Right ventricle myocardium superior (tissue), 1 donor: ENCODE measurements at regions not wholly inside any gene's neighbourhood (a gene's known extent, or its start where the extent isn't known, plus 50 kb on each side); places are given as distances from the start of the nearest gene placed in this dataset.
A peak's percentile ranks its signal among the peaks of the same experiment; 100 is the strongest.

Experiments used
- ATAC-seq: fragments of 200-7000 bp; cut with Tn5 transposase; one replicate; pipeline ENCODE4 v1.9.1; 2020; ENCODE audit warnings: mild to moderate bottlenecking; ENCODE audit not compliant: poor library complexity
- DNase-seq: peaks from one replicate; pipeline ENCODE4 v3.0.0-alpha.2; 2020
- intact Hi-C: fragments of 100-400 bp; cut with DNase I; formaldehyde crosslinking; loops from one replicate; pipeline ENCODE4 v1.11.2; 2022
- donor health status: DM: no; HTN: yes; CAD: no; lungs with severe emphysema.

GRCh38 chr7:25478925-25479324, 250.6 kb upstream of the NPVF start:
- intact Hi-C loops: no loop called here
- ATAC-seq (no peak), DNase-seq (no peak)

- ATAC-seq: no peak
- intact Hi-C loops: no loop called here
- no peak for DNase-seq
Measured at GRCh38 chr7:25481891-25482290, 253.6 kb upstream of the NPVF start.

GRCh38 chr7:25482631-25483030, 254.3 kb upstream of the NPVF start:
- intact Hi-C loops: no loop called here
- DNase-seq (no peak), ATAC-seq (no peak)

GRCh38 chr7:25485026-25485425, 256.7 kb upstream of the NPVF start:
- intact Hi-C loops: no loop called here
- ATAC-seq (no peak), DNase-seq (no peak)

- intact Hi-C loops: no loop called here
- ATAC-seq (no peak), DNase-seq (no peak)
Measured at GRCh38 chr7:25486656-25487055, 258.4 kb upstream of the NPVF start.

- DNase-seq (no peak), ATAC-seq (no peak)
- intact Hi-C loops: no loop called here
Measured at GRCh38 chr7:25493805-25494366, 265.6 kb upstream of the NPVF start.

- ATAC-seq (no peak), DNase-seq (no peak)
- intact Hi-C loops: no loop called here
Measured at GRCh38 chr7:25494896-25495295, 266.6 kb upstream of the NPVF start.

GRCh38 chr7:25495342-25496250, 267.3 kb upstream of the NPVF start:
- ATAC-seq (peak; percentile 81), DNase-seq (peak; percentile 48)
- intact Hi-C loops: no loop called here

GRCh38 chr7:25496476-25497368, 268.4 kb upstream of the NPVF start:
- peak; percentile 72 for ATAC-seq
- no peak for DNase-seq
- intact Hi-C loops: no loop called here

- DNase-seq: no peak
- ATAC-seq: no peak
- intact Hi-C loops: no loop called here
Measured at GRCh38 chr7:25500393-25500921, 272.2 kb upstream of the NPVF start.

GRCh38 chr7:25503306-25503705, 275.0 kb upstream of the NPVF start:
- intact Hi-C loops: no loop called here
- DNase-seq (no peak), ATAC-seq (no peak)

- ATAC-seq: no peak
- intact Hi-C loops: no loop called here
- DNase-seq: no peak
Measured at GRCh38 chr7:25512061-25512687, 283.9 kb upstream of the NPVF start.

- intact Hi-C loops: no loop called here
- ATAC-seq: no peak
- DNase-seq: no peak
Measured at GRCh38 chr7:25515633-25516275, 287.5 kb upstream of the NPVF start.

- intact Hi-C loops: no loop called here
- DNase-seq (no peak), ATAC-seq (no peak)
Measured at GRCh38 chr7:25517906-25518305, 289.6 kb upstream of the NPVF start.

GRCh38 chr7:25520017-25520416, 291.7 kb upstream of the NPVF start:
- DNase-seq (no peak), ATAC-seq (no peak)
- intact Hi-C loops: no loop called here

GRCh38 chr7:25520516-25520915, 292.2 kb upstream of the NPVF start:
- intact Hi-C loops: no loop called here
- no peak for ATAC-seq
- no peak for DNase-seq

- no peak for ATAC-seq
- no peak for DNase-seq
- intact Hi-C loops: no loop called here
Measured at GRCh38 chr7:25521236-25521635, 292.9 kb upstream of the NPVF start.

GRCh38 chr7:25522727-25523126, 294.4 kb upstream of the NPVF start:
- DNase-seq: no peak
- intact Hi-C loops: no loop called here
- no peak for ATAC-seq
